Fibroblast of lung (primary cell): ENCODE measurements at regions not wholly inside any gene's neighbourhood (a gene's known extent, or its start where the extent isn't known, plus 50 kb on each side); places are given as distances from the start of the nearest gene placed in this dataset.

ENCODE experiments used
- DNase-seq, 2 donors: peaks; one replicate each; pipeline versions ENCODE4 v3.0.0 to v3.0.0-alpha.2; 2010; ENCODE audit warnings: low read depth in 2 of 2
- H2AFZ ChIP-seq: 2 replicates; pipeline ENCODE4 v1.5.1; 2012; ENCODE audit warnings: low read length, control low read depth, inconsistent platforms
- H3K27ac ChIP-seq: 2 replicates; pipeline ENCODE4 v1.5.1; 2011; ENCODE audit warnings: low read length, control low read depth; ENCODE audit not compliant: insufficient read depth
- H3K27me3 ChIP-seq: 2 replicates; pipeline ENCODE4 v1.5.1; 2011; ENCODE audit warnings: mild to moderate bottlenecking, low read length; ENCODE audit not compliant: control insufficient read depth, insufficient read depth
- H3K36me3 ChIP-seq: 2 replicates; pipeline ENCODE4 v1.5.1; 2011; ENCODE audit warnings: low read length; ENCODE audit not compliant: control insufficient read depth, insufficient read depth
- H3K4me1 ChIP-seq: 2 replicates; pipeline ENCODE4 v1.5.1; 2011; ENCODE audit warnings: low read length; ENCODE audit not compliant: control insufficient read depth, insufficient read depth; ENCODE audit errors: extremely low read depth
- H3K4me2 ChIP-seq: 2 replicates; pipeline ENCODE4 v1.5.1; 2011; ENCODE audit warnings: low read length, control low read depth; ENCODE audit not compliant: insufficient read depth; ENCODE audit errors: extremely low read depth
- H3K4me3 ChIP-seq, 4 experiments: fragments of 200-600 bp in 1 of 4; sonication (generic) in 1 of 4; replicated peaks in 1 of 4; 2 replicates each; pipeline ENCODE4 v1.5.1; 2011 to 2016; ENCODE audit warnings: low read length in 4 of 4, low read depth in 3 of 4, mild to moderate bottlenecking in 3 of 4, control low read depth in 2 of 4, inconsistent platforms in 1 of 4, mixed read lengths in 1 of 4; ENCODE audit not compliant: insufficient read depth in 1 of 4; ENCODE audit errors: control extremely low read depth in 1 of 4
- H3K79me2 ChIP-seq: 2 replicates; pipeline ENCODE4 v1.5.1; 2012; ENCODE audit warnings: mild to moderate bottlenecking, low read length, inconsistent platforms; ENCODE audit not compliant: control insufficient read depth, insufficient read depth
- H3K9ac ChIP-seq: 2 replicates; pipeline ENCODE4 v1.5.1; 2011; ENCODE audit warnings: mild to moderate bottlenecking, low read length, control low read depth; ENCODE audit not compliant: insufficient read depth
- H3K9me3 ChIP-seq: 2 replicates; pipeline ENCODE4 v1.5.1; 2012; ENCODE audit warnings: low read depth, low read length; ENCODE audit not compliant: control insufficient read depth, insufficient read depth
- H4K20me1 ChIP-seq: 2 replicates; pipeline ENCODE4 v1.5.1; 2011; ENCODE audit warnings: low read length; ENCODE audit not compliant: control insufficient read depth, insufficient read depth; ENCODE audit errors: extremely low read depth
- EZH2 ChIP-seq: IDR thresholded peaks from 2 replicates; pipeline ENCODE4 v1.5.1; 2012; ENCODE audit warnings: low read length, control low read depth, mild to moderate bottlenecking; ENCODE audit errors: missing control alignments
- TF ChIP-seq, protein P1 (sequence below), 2 donors: IDR thresholded peaks in 1 of 2; conservative IDR thresholded peaks in 1 of 2; 1 replicate in 1 of 2; 2 replicates in 1 of 2; pipeline ENCODE4 v1.5.1; 2011 to 2012; ENCODE audit warnings: low read length in 2 of 2, control low read depth in 1 of 2, inconsistent platforms in 1 of 2, low read depth in 1 of 2, mild to moderate bottlenecking in 1 of 2

DNA sequence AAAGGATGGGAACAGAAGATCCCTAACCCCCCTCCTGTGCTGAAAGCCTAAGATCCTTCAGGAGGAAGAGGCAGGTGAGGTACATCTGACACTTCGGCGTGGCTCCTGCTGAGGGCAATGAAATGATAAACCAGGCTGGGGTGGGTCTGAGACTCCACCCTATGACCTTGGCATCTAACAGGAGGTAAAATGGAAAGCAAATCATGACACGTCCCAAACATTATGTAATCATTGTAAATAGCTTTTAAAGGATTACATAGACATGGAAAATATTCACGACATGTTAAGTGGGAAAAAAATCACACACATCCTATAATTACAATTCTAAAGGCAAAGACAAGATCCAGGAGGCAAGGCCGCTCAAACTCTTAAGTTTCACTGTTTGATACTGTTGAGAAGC is 70.5 kb downstream of the LINC01488 start:
- Histone ChIP-seq H3K4me2 (no peak overlapping the region), H3K9me3 (no peaks in the 10 kb centered on the region), H3K4me3 (no peak overlapping the region), H2AFZ (no peak overlapping the region), H3K27ac (no peak overlapping the region), H3K79me2 (no peaks in the 10 kb centered on the region), H3K4me1 (no peaks in the 10 kb centered on the region), H3K9ac (no peak overlapping the region), H4K20me1 (no peaks in the 10 kb centered on the region), H3K36me3 (no peaks in the 10 kb centered on the region), H3K27me3 (no peaks in the 10 kb centered on the region)
- DNase-seq, result no peak
- TF ChIP-seq EZH2, result no peak
- TF ChIP-seq, protein P1, sequence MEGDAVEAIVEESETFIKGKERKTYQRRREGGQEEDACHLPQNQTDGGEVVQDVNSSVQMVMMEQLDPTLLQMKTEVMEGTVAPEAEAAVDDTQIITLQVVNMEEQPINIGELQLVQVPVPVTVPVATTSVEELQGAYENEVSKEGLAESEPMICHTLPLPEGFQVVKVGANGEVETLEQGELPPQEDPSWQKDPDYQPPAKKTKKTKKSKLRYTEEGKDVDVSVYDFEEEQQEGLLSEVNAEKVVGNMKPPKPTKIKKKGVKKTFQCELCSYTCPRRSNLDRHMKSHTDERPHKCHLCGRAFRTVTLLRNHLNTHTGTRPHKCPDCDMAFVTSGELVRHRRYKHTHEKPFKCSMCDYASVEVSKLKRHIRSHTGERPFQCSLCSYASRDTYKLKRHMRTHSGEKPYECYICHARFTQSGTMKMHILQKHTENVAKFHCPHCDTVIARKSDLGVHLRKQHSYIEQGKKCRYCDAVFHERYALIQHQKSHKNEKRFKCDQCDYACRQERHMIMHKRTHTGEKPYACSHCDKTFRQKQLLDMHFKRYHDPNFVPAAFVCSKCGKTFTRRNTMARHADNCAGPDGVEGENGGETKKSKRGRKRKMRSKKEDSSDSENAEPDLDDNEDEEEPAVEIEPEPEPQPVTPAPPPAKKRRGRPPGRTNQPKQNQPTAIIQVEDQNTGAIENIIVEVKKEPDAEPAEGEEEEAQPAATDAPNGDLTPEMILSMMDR (conservative IDR thresholded peaks at IDR 0.05 in 1 of 2, IDR thresholded peaks at IDR 0.05 in 1 of 2; ENCODE audit: low read depth in 1 of 2, low read length in 2 of 2), result no peak

DNA sequence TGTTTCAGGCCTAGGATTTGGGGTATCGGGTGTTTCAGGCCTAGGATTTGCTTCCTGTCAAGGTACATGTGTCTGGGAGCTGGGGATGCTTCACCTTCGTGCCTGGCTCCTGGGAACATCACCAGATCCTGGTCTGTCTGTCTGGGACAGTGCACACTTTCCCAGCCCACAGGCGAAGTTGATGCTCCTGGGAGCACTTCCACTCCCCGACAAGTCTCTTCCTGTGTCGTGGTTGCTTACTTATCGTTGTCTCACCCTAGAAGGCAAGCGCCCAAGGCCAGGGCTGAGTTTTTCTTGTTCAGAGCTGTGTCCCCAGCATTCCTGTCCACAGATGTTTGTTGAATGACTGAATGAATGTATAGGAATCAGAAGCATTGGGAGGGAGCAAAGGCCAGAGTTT is 71.5 kb downstream of the LINC01488 start:
- Histone ChIP-seq H3K4me1 (no peaks in the 10 kb centered on the region), H3K9me3 (no peaks in the 10 kb centered on the region), H4K20me1 (no peaks in the 10 kb centered on the region), H2AFZ (no peak overlapping the region), H3K36me3 (no peaks in the 10 kb centered on the region), H3K4me2 (no peak overlapping the region), H3K27ac (no peak overlapping the region), H3K4me3 (no peak overlapping the region), H3K9ac (no peak overlapping the region), H3K27me3 (no peaks in the 10 kb centered on the region), H3K79me2 (no peaks in the 10 kb centered on the region)
- DNase-seq, result no peak
- no peak for TF ChIP-seq EZH2
- TF ChIP-seq, protein P1 (conservative IDR thresholded peaks at IDR 0.05 in 1 of 2, IDR thresholded peaks at IDR 0.05 in 1 of 2; ENCODE audit: low read depth in 1 of 2, low read length in 2 of 2), result no peak

GRCh38 chr11:69553416-69554357 is 72.2 kb downstream of the LINC01488 start:
- no peaks in the 10 kb centered on the region for H3K36me3 ChIP-seq
- no peaks in the 10 kb centered on the region for H3K4me1 ChIP-seq
- no peak for DNase-seq
- no peak overlapping the region for H2AFZ ChIP-seq
- H3K9me3 ChIP-seq, result no peaks in the 10 kb centered on the region
- no peak for TF ChIP-seq EZH2
- TF ChIP-seq, protein P1 (conservative IDR thresholded peaks at IDR 0.05 in 1 of 2, IDR thresholded peaks at IDR 0.05 in 1 of 2; ENCODE audit: low read depth in 1 of 2, low read length in 2 of 2), result no peak
- H3K4me2 ChIP-seq, result no peak overlapping the region
- H3K79me2 ChIP-seq, result no peaks in the 10 kb centered on the region
- H3K9ac ChIP-seq, result no peak overlapping the region
- H3K27me3 ChIP-seq, result no peaks in the 10 kb centered on the region
- H3K4me3 ChIP-seq, result no peak overlapping the region
- H3K27ac ChIP-seq, result no peak overlapping the region
- no peaks in the 10 kb centered on the region for H4K20me1 ChIP-seq
